HG03442 (cell line): ENCODE measurements at regions not wholly inside any gene's neighbourhood (a gene's known extent, or its start where the extent isn't known, plus 50 kb on each side); places are given as distances from the start of the nearest gene placed in this dataset.
"Not testable (repeated sequence)": the region's sequence is repeated elsewhere in the genome, so short reads cannot be mapped to it uniquely, and the experiment has no call there.

Experiments used
- ATAC-seq: cut with Tn5 transposase; IDR thresholded peaks from one replicate; pipeline ENCODE4 v1.9.1; 2021; ENCODE audit warnings: mild to moderate bottlenecking, moderate library complexity; ENCODE audit not compliant: unreplicated experiment

- no peak for ATAC-seq
Observed at GRCh38 chr5:85647349-85648127, 970.2 kb upstream of the COX7C start.

DNA sequence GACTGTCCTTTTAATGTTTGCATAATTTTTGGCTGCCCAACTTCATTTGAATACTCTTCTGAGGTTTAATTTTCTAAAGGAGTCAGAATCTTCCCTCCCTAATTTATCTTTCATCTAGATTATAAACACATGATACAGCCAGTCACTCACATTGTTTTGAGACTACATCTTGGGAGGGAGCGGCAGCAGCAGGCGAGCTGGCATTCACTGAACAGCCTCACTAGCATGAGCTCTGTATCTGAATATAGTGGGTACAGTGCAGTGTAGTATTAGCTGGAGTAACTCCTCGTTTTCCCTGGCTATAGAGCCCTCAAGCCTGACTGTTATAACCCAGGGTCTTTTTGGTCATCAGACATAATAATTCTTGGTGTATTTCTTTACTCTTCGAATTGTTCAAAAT is 969.2 kb upstream of the COX7C start:
- no peak for ATAC-seq

DNA sequence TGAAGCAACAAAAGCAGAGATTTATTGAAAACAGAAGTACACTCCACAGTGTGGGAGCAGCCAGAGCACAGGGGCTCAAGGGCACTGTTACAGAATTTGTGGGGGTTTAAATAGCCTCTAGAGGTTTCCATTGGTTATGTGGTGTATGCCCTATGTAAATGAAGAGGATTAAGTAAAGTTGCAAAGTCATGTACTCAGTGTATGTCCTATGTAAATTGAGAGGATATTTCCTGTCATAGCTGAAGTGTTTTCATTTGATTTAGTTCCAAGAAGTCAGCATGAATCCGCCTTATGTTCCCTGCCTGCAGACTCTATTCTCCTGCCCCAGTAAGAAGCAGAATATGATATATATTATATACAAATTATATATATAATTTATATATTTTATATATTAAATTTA is 966.0 kb upstream of the COX7C start:
- no peak for ATAC-seq

GRCh38 chr5:85654144-85654543 is 963.6 kb upstream of the COX7C start:
- ATAC-seq, result not testable (repeated sequence)

- ATAC-seq, result no peak
Observed at GRCh38 chr5:85656050-85656449, 961.7 kb upstream of the COX7C start.

DNA sequence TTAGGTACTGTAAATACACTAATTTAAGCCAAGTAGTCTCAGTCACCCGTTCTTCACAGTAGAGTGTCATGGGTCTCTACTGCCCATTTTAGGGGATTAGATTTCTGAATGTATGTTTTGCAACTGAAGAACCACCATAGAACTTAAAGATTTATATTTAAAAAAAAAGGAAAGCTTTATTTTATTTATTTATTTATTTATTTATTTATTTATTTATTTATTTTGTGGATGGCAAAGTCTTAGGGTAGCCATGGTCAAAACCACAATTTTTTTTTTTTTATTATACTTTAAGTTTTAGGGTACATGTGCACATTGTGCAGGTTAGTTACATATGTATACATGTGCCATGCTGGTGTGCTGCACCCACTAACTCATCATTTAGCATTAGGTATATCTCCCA is 960.4 kb upstream of the COX7C start:
- not testable (repeated sequence) for ATAC-seq

GRCh38 chr5:85662969-85663707 is 954.6 kb upstream of the COX7C start:
- ATAC-seq, result not testable (repeated sequence)

DNA sequence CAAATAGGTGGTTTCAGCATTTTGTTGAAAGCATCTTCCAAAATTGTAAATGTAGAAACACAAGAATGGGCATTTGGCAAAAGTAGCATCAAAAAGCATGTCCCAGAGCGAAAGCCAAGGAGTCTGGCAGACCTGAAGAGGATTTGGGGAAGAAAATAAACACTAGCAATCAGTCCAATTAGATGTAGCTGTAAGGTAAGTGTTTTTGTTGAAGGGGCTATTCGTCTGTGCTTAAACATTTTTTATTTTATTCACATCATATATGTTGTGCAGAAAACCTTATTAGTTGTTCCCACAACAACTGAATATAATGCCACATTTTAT is 954.1 kb upstream of the COX7C start:
- no peak for ATAC-seq

DNA sequence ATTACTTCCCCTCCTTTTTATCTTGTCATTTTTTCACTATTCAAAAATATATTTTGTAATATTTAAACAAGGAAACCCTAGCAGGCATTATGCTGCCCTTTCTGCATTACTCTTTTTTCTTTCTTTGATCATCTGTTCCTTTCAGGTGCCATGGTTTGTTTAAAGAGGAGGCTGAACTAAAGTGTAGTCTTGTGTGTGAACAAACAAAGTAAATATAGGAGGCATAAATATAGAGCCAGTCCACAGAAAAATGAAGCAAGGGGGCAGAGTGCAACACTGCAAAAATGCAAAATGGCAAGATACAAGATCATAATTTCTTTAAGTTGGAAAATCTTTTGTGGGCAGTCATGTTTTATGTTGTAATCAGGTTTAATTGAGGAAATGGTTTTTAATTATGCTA is 947.3 kb upstream of the COX7C start:
- ATAC-seq, result no peak

DNA sequence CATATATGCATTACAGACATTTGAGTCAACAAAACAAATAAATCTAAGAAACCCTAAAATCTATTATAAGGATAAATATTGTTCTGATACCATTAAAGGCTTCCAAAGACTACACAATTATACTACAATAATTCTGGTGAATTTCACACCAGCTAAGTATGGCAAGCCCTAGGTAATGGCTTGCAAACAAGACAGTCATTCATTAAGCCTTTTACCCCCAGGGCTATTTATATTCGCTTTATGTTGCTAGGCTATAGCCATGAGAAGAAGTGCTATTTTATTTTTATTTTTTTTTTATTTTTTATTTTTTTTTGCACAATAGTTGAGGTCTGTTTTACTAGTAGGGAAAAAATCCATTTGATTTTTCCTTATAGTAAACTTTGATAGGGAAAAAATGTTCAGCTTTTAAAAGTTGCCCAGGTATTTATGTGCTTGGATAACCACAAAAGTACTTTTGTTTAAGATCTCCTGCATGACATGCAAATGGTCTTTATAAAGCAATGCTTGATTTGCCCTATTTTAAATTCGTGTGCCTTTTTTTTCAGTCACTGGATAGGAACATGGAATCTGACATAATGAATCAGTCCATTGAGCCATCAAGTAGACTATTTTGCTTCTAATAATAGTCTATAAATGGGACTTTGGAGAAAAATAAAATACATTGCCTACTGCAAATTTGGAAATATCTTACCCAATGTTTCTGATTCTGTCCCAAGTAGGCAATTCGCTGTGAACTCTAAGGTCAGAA is 946.3 kb upstream of the COX7C start:
- no peak for ATAC-seq

DNA sequence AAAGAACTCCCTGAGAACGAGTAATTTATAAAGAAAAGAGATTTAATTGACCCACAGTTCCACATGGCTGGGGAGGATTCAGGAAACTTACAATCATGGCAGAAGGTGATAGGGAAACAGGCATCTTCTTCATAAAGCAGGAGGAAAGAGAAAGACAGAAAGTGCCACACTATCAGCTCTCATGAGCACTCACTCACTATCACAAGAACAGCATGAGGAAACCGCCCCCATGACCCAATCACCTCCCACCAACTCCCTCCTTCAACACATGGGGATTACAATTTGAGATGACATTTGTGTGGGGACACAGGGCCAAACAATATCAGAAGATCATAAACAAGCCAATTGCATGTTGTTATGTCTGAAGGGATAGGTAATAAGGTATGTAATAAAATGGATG is 935.9 kb upstream of the COX7C start:
- no peak for ATAC-seq

DNA sequence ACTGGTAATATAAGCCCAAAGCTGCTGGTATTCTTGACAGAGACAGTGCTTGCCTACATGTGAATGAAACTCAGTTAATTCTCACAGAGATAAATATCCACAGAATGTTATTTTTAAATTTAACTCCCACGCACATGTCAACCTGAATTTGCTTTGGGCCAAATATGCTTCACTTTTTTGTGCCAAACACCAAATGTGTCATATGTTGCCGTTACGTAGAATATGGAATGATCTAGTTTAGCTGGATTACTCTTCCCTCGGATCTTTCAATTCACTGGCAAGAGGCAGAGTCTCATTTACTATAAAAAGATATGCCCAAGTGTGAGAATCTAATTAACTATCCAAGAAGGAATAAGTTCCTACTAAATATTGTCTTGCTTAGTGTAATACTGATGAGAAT is 933.4 kb upstream of the COX7C start:
- ATAC-seq, result no peak

- ATAC-seq, result no peak
Observed at GRCh38 chr5:85703296-85703695, 914.4 kb upstream of the COX7C start.

DNA sequence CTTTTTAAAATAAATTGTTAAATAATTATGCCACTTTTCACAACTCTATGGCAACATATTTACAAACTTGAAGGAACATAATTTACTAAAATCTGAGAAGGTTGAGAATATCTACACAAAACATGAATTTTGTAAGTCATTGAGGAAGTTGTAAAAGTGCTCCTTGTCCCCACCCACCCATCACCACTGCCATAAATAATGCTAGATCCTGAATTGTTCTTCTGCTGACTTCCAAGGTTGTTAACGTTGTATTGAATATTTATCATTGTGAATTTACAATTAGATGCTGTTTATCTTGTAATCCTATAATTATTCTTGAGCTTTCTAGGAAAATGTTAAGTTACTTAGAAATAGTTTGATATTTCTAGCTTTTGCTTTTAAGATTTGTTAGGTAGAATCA is 908.0 kb upstream of the COX7C start:
- no peak for ATAC-seq

- ATAC-seq, result no peak
Observed at GRCh38 chr5:85716344-85717202, 901.2 kb upstream of the COX7C start.

- no peak for ATAC-seq
Observed at GRCh38 chr5:85717203-85717563, 900.6 kb upstream of the COX7C start.

- no peak for ATAC-seq
Observed at GRCh38 chr5:85732185-85732584, 885.6 kb upstream of the COX7C start.

DNA sequence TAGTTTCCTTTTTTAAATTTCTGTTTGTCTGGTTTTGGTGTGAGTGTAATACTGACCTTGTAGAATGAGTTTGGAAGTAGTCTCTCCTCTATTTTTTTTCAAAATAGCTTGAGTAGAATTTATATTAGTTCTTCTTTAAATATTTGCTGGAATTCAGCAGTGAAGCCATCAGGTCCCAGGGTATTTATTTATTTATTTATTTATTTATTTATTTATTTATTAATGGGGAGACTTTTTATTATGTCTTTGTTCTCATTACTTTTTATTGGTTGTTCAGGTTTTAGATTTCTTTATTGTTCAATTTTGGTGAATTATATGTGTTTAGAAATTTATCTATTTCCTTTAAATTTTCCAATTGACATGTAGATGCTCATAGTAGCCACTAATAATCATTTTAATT is 875.8 kb upstream of the COX7C start:
- no peak for ATAC-seq

- ATAC-seq, result no peak
Observed at GRCh38 chr5:85760519-85760918, 857.2 kb upstream of the COX7C start.

DNA sequence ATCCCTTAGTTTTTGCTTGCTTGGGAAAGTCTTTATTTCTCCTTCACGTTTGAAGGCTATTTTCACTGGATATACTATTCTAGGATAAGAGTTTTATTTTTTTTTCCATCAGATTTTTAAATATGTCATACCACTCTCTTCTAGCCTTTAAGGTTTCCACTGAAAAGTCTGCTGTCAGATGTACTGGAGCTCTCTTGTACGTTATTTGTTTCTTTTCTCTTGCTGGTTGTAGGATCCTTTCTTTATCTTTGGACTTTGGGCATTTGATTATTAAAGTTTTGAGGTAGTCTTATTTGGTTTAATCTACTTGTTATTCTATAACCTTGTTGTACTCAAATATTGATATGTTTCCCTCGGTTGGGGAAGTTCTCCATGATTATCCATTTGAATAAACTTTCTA is 848.4 kb upstream of the COX7C start:
- no peak for ATAC-seq

DNA sequence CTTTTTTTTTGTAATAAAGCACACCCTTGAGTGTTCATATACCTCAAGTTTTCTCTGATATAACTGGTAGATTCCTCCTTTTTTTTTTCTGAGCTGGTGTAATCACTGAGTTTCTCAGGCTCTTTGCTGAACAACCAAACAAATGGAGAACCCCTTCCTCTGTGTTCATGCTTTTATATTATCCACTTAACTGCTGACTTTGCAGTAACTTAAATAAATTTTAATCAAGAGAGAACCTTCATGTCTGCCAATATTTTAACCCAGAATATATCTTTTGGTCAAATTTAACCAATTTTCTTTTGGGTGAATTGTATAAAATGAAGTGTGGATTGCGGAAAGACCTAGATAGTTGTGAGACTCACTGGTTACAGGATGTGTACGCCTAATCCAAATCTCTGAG is 833.0 kb upstream of the COX7C start:
- no peak for ATAC-seq
